OCI-LY1 (cell line): ENCODE measurements at regions not wholly inside any gene's neighbourhood (a gene's known extent, or its start where the extent isn't known, plus 50 kb on each side); places are given as distances from the start of the nearest gene placed in this dataset.

Experiments
- H2AFZ ChIP-seq: fragments of 200-600 bp; sonication (generic), shearing (Covaris generic); 2 replicates; pipeline ENCODE4 v1.6.0; 2014; ENCODE audit warnings: antibody characterized with exemption, mild to moderate bottlenecking, low read length
- H3F3A ChIP-seq: fragments of 200-600 bp; sonication (generic), shearing (Covaris generic); 2 replicates; pipeline ENCODE4 v1.6.0; 2014; ENCODE audit warnings: mild to moderate bottlenecking, antibody characterized with exemption, low read length, moderate library complexity; ENCODE audit not compliant: insufficient read depth
- H3K27ac ChIP-seq: fragments of 200-600 bp; sonication (generic); 2 replicates; pipeline ENCODE4 v1.5.1; 2014; ENCODE audit warnings: low read length, mixed run types, mild to moderate bottlenecking, low read depth; ENCODE audit not compliant: poor library complexity, severe bottlenecking
- H3K27me3 ChIP-seq: fragments of 200-600 bp; sonication (generic); 2 replicates; pipeline ENCODE4 v1.6.0; 2014; ENCODE audit warnings: antibody characterized with exemption, mild to moderate bottlenecking, low read length, moderate library complexity; ENCODE audit not compliant: insufficient read depth
- H3K36me3 ChIP-seq: fragments of 200-600 bp; sonication (generic); 2 replicates; pipeline ENCODE4 v1.6.1; 2014; ENCODE audit warnings: mild to moderate bottlenecking, antibody characterized with exemption, low read length, moderate library complexity, mixed read lengths; ENCODE audit not compliant: insufficient read depth
- H3K4me1 ChIP-seq: fragments of 200-600 bp; sonication (generic); 2 replicates; pipeline ENCODE4 v1.5.1; 2014; ENCODE audit warnings: mild to moderate bottlenecking, low read length, moderate library complexity; ENCODE audit not compliant: insufficient read depth, severe bottlenecking
- H3K4me2 ChIP-seq: fragments of 200-600 bp; sonication (generic), shearing (Covaris generic); 2 replicates; pipeline ENCODE4 v1.6.1; 2014; ENCODE audit warnings: low read length
- H3K4me3 ChIP-seq: fragments of 200-600 bp; sonication (generic); 2 replicates; pipeline ENCODE4 v1.5.1; 2014; ENCODE audit warnings: low read length, low read depth, mild to moderate bottlenecking, mixed read lengths; ENCODE audit not compliant: poor library complexity, severe bottlenecking
- H3K79me2 ChIP-seq: fragments of 200-600 bp; shearing (Covaris generic); 2 replicates; pipeline ENCODE4 v1.6.1; 2016; ENCODE audit warnings: mixed run types, low read length, mixed read lengths; ENCODE audit not compliant: insufficient read depth
- H3K9ac ChIP-seq: fragments of 200-600 bp; sonication (generic), shearing (Covaris generic); 2 replicates; pipeline ENCODE4 v1.6.1; 2014; ENCODE audit warnings: mild to moderate bottlenecking, low read length, mixed read lengths
- H3K9me2 ChIP-seq: fragments of 200-600 bp; sonication (generic), shearing (Covaris generic); 2 replicates; pipeline ENCODE4 v1.6.1; 2014; ENCODE audit warnings: low read depth, mild to moderate bottlenecking, low read length, mixed read lengths
- H3K9me3 ChIP-seq: fragments of 200-600 bp; shearing (Covaris generic); 2 replicates; pipeline ENCODE4 v1.6.1; 2014; ENCODE audit warnings: low read length, mixed read lengths
- H4K20me1 ChIP-seq: fragments of 200-600 bp; sonication (generic), shearing (Covaris generic); 2 replicates; pipeline ENCODE4 v1.6.0; 2016; ENCODE audit warnings: mild to moderate bottlenecking, low read length; ENCODE audit not compliant: insufficient read depth
- EZH2 ChIP-seq: fragments of 200-600 bp; sonication (generic), shearing (Covaris generic); IDR thresholded peaks from 2 replicates; pipeline ENCODE4 v1.8.0; 2017; ENCODE audit warnings: borderline replicate concordance, mixed run types, mild to moderate bottlenecking, antibody characterized with exemption, low read length, moderate library complexity, mixed read lengths
- TF ChIP-seq, protein P1 (sequence below): fragments of 200-600 bp; sonication (generic), shearing (Covaris generic); IDR thresholded peaks from 2 replicates; pipeline ENCODE4 v1.5.1; 2017; ENCODE audit warnings: mild to moderate bottlenecking, antibody characterized with exemption, low read length, moderate library complexity, mixed read lengths

DNA sequence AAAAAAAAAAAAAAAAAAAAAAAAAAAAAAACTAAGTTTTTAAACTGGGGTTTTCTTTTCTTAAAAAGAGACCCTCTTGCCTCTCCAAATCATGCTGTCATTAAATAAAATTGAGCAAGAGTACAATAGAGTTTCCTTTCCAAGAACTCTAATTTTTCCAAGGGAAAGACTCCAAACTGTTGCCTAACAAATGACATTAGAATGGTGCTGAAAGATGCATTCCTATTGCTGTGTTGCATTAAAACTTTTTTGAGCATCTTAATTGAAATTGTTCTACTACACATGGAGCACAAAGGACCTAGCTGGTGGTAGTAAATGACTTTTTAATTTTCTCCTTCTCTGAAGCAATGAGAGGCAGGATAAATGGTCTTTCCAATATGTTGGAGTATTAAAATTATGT lies 469.1 kb upstream of the ARHGEF26 start:
- no peak overlapping the region for H3K4me2 ChIP-seq
- H3K9me3 ChIP-seq: no peaks in the 10 kb centered on the region
- H3K9ac ChIP-seq: no peak overlapping the region
- H2AFZ ChIP-seq: no peak overlapping the region
- no peaks in the 10 kb centered on the region for H3K79me2 ChIP-seq
- H3K27me3 ChIP-seq: no peaks in the 10 kb centered on the region
- no peak overlapping the region for H3K27ac ChIP-seq
- no peaks in the 10 kb centered on the region for H4K20me1 ChIP-seq
- no peaks in the 10 kb centered on the region for H3K4me1 ChIP-seq
- no peaks in the 10 kb centered on the region for H3K9me2 ChIP-seq
- no peak overlapping the region for H3K4me3 ChIP-seq
- TF ChIP-seq, protein P1, sequence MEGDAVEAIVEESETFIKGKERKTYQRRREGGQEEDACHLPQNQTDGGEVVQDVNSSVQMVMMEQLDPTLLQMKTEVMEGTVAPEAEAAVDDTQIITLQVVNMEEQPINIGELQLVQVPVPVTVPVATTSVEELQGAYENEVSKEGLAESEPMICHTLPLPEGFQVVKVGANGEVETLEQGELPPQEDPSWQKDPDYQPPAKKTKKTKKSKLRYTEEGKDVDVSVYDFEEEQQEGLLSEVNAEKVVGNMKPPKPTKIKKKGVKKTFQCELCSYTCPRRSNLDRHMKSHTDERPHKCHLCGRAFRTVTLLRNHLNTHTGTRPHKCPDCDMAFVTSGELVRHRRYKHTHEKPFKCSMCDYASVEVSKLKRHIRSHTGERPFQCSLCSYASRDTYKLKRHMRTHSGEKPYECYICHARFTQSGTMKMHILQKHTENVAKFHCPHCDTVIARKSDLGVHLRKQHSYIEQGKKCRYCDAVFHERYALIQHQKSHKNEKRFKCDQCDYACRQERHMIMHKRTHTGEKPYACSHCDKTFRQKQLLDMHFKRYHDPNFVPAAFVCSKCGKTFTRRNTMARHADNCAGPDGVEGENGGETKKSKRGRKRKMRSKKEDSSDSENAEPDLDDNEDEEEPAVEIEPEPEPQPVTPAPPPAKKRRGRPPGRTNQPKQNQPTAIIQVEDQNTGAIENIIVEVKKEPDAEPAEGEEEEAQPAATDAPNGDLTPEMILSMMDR: no peak
- no peak for TF ChIP-seq EZH2
- H3F3A ChIP-seq: no peaks in the 10 kb centered on the region
- no peaks in the 10 kb centered on the region for H3K36me3 ChIP-seq

- Histone ChIP-seq H3K79me2 (no peaks in the 10 kb centered on the region), H3K36me3 (no peaks in the 10 kb centered on the region), H3K4me2 (no peak overlapping the region), H3K4me1 (no peaks in the 10 kb centered on the region), H3K9me3 (no peaks in the 10 kb centered on the region), H4K20me1 (no peaks in the 10 kb centered on the region), H3K27ac (no peak overlapping the region), H3K9me2 (no peaks in the 10 kb centered on the region), H2AFZ (no peak overlapping the region), H3K27me3 (no peaks in the 10 kb centered on the region), H3K4me3 (no peak overlapping the region), H3F3A (no peaks in the 10 kb centered on the region), H3K9ac (no peak overlapping the region)
- no peak for TF ChIP-seq EZH2
- TF ChIP-seq, protein P1: no peak
Measured at GRCh38 chr3:153657046-153657445, 464.1 kb upstream of the ARHGEF26 start.

- H4K20me1 ChIP-seq: no peaks in the 10 kb centered on the region
- H3K4me3 ChIP-seq: no peak overlapping the region
- H2AFZ ChIP-seq: no peak overlapping the region
- H3F3A ChIP-seq: no peaks in the 10 kb centered on the region
- H3K9me3 ChIP-seq: no peaks in the 10 kb centered on the region
- H3K9ac ChIP-seq: no peak overlapping the region
- H3K4me1 ChIP-seq: no peaks in the 10 kb centered on the region
- no peaks in the 10 kb centered on the region for H3K79me2 ChIP-seq
- H3K36me3 ChIP-seq: no peaks in the 10 kb centered on the region
- no peaks in the 10 kb centered on the region for H3K9me2 ChIP-seq
- no peaks in the 10 kb centered on the region for H3K27me3 ChIP-seq
- H3K4me2 ChIP-seq: no peak overlapping the region
- TF ChIP-seq EZH2: no peak
- TF ChIP-seq, protein P1: no peak
- no peak overlapping the region for H3K27ac ChIP-seq
Measured at GRCh38 chr3:153657461-153657860, 463.7 kb upstream of the ARHGEF26 start.
